Sigmoid colon (tissue), 6 donors: ENCODE measurements at regions not wholly inside any gene's neighbourhood (a gene's known extent, or its start where the extent isn't known, plus 50 kb on each side); places are given as distances from the start of the nearest gene placed in this dataset.

Experiments used
- DNase-seq: peaks from one replicate; pipeline ENCODE4 v3.0.0-alpha.2; 2019
- H3K27ac ChIP-seq, 4 donors: fragments of 200-600 bp; sonication (generic); one replicate each; pipeline ENCODE4 v1.5.1; 2016 to 2019; ENCODE audit warnings: mild to moderate bottlenecking in 1 of 4
- H3K27me3 ChIP-seq, 3 donors: fragments of 200-600 bp; sonication (generic); one replicate each; pipeline ENCODE4 v1.5.1; 2019; ENCODE audit warnings: mild to moderate bottlenecking in 1 of 3
- H3K36me3 ChIP-seq, 4 donors: fragments of 200-600 bp; sonication (generic); one replicate each; pipeline ENCODE4 v1.5.1; 2016 to 2019
- H3K4me1 ChIP-seq, 4 donors: fragments of 200-600 bp; sonication (generic); one replicate each; pipeline ENCODE4 v1.5.1; 2017 to 2019
- H3K4me3 ChIP-seq, 4 donors: fragments of 200-600 bp; sonication (generic); one replicate each; pipeline ENCODE4 v1.5.1; 2017 to 2019; ENCODE audit warnings: mild to moderate bottlenecking in 2 of 4, moderate library complexity in 1 of 4
- H3K9me3 ChIP-seq, 4 donors: fragments of 200-600 bp in 3 of 4; sonication (generic) in 3 of 4; one replicate each; pipeline versions ENCODE4 v1.5.1 to v1.6.1; 2013 to 2019
- CTCF ChIP-seq, 4 experiments: fragments of 450-650 bp in 3 of 4; fragments of 200-600 bp in 1 of 4; IDR thresholded peaks; one replicate each; pipeline ENCODE4 v1.5.1; 2016 to 2019; ENCODE audit warnings: antibody characterized with exemption in 4 of 4, mild to moderate bottlenecking in 3 of 4, moderate library complexity in 2 of 4
- EP300 ChIP-seq, 4 donors: sonication (generic); formaldehyde crosslinking; IDR thresholded peaks; one replicate each; pipeline ENCODE4 v1.6.1; 2017; ENCODE audit warnings: antibody characterized with exemption in 4 of 4
- POLR2A ChIP-seq, 2 donors: fragments of 450-650 bp; IDR thresholded peaks; one replicate each; pipeline ENCODE4 v1.6.1; 2016; ENCODE audit warnings: antibody characterized with exemption in 2 of 2, mild to moderate bottlenecking in 2 of 2, moderate library complexity in 2 of 2
- POLR2AphosphoS5 ChIP-seq, 4 donors: sonication (generic); formaldehyde crosslinking; IDR thresholded peaks; one replicate each; pipeline ENCODE4 v1.6.1; 2017; ENCODE audit warnings: antibody characterized with exemption in 4 of 4
- WGBS, 2 donors: extraction: QIAGEN DNeasy Blood & Tissue Kit; methylation state at CpG; one replicate each; pipeline ENCODE4 v1.1.7; 2013; 5-methylcytosine and 5-hydroxymethylcytosine counted together
- intact Hi-C: fragments of 100-400 bp; cut with DNase I; formaldehyde crosslinking; loops from one replicate; pipeline ENCODE4 v1.15.1; 2023
- donor health status: healthy with polysubstance abuse.
- donor health status: healthy.

GRCh38 chr14:101050901-101051490, 147.5 kb upstream of the RTL1 start:
- 86 to 91% methylated on average over 17 of the region's 17 CpGs for WGBS, 2 donors
- TF ChIP-seq POLR2AphosphoS5 (IDR thresholded peaks at IDR 0.05) (no peak), EP300 (IDR thresholded peaks at IDR 0.05) (no peak), CTCF (IDR thresholded peaks at IDR 0.05) (no peak), POLR2A (IDR thresholded peaks at IDR 0.05) (no peak)
- no peak for DNase-seq
- H3K27me3 ChIP-seq, result no peaks in the 10 kb centered on the region
- intact Hi-C loops, result no loop called here
- no peaks in the 10 kb centered on the region for H3K9me3 ChIP-seq
- no peak overlapping the region for H3K4me3 ChIP-seq
- H3K27ac ChIP-seq, result no peak overlapping the region
- H3K4me1 ChIP-seq, result no peaks in the 10 kb centered on the region
- no peaks in the 10 kb centered on the region for H3K36me3 ChIP-seq

GRCh38 chr14:101054671-101055070, 151.1 kb upstream of the RTL1 start:
- Histone ChIP-seq H3K4me3 (no peak overlapping the region), H3K36me3 (no peaks in the 10 kb centered on the region), H3K27me3 (no peaks in the 10 kb centered on the region), H3K9me3 (no peaks in the 10 kb centered on the region), H3K4me1 (no peaks in the 10 kb centered on the region), H3K27ac (no peak overlapping the region)
- DNase-seq, result no peak
- no peak for TF ChIP-seq CTCF (IDR thresholded peaks at IDR 0.05)
- TF ChIP-seq EP300 (IDR thresholded peaks at IDR 0.05), result no peak
- no peak for TF ChIP-seq POLR2AphosphoS5 (IDR thresholded peaks at IDR 0.05)
- no peak for TF ChIP-seq POLR2A (IDR thresholded peaks at IDR 0.05)
- WGBS, 2 donors, result 75 to 91% methylated on average over 7 of the region's 7 CpGs
- intact Hi-C loops, result no loop called here

- Histone ChIP-seq H3K9me3 (no peaks in the 10 kb centered on the region), H3K27ac (no peak overlapping the region), H3K36me3 (no peaks in the 10 kb centered on the region), H3K27me3 (no peaks in the 10 kb centered on the region), H3K4me3 (no peak overlapping the region), H3K4me1 (no peaks in the 10 kb centered on the region)
- intact Hi-C loops, result no loop called here
- WGBS, 2 donors, result 94% methylated on average over 15 of the region's 15 CpGs
- DNase-seq, result no peak
- no peak for TF ChIP-seq EP300 (IDR thresholded peaks at IDR 0.05)
These were observed 151.7 kb upstream of the RTL1 start for GRCh38 chr14:101055106-101055662.

- 88 to 93% methylated on average over 12 of the region's 12 CpGs for WGBS, 2 donors
- Histone ChIP-seq H3K27ac (no peak overlapping the region), H3K4me3 (no peak overlapping the region), H3K36me3 (no peaks in the 10 kb centered on the region), H3K4me1 (no peaks in the 10 kb centered on the region), H3K9me3 (no peaks in the 10 kb centered on the region), H3K27me3 (no peaks in the 10 kb centered on the region)
- TF ChIP-seq EP300 (IDR thresholded peaks at IDR 0.05) (no peak), POLR2AphosphoS5 (IDR thresholded peaks at IDR 0.05) (no peak), POLR2A (IDR thresholded peaks at IDR 0.05) (no peak), CTCF (IDR thresholded peaks at IDR 0.05) (no peak)
- DNase-seq, result no peak
- intact Hi-C loops, result no loop called here
These were observed 152.4 kb upstream of the RTL1 start for GRCh38 chr14:101055776-101056374.

- intact Hi-C loops, result no loop called here
- no peaks in the 10 kb centered on the region for H3K4me1 ChIP-seq
- peak; percentile 10 for DNase-seq
- no peak overlapping the region for H3K4me3 ChIP-seq
- 69 to 85% methylated on average over 2 of the region's 2 CpGs for WGBS, 2 donors
- H3K27ac ChIP-seq, result no peak overlapping the region
- H3K27me3 ChIP-seq, result no peaks in the 10 kb centered on the region
- H3K9me3 ChIP-seq, result no peaks in the 10 kb centered on the region
- TF ChIP-seq POLR2A (IDR thresholded peaks at IDR 0.05), result no peak
- no peak for TF ChIP-seq POLR2AphosphoS5 (IDR thresholded peaks at IDR 0.05)
- TF ChIP-seq CTCF (IDR thresholded peaks at IDR 0.05), result no peak
- TF ChIP-seq EP300 (IDR thresholded peaks at IDR 0.05), result no peak
- H3K36me3 ChIP-seq, result no peaks in the 10 kb centered on the region
These were observed 152.9 kb upstream of the RTL1 start for GRCh38 chr14:101056446-101056845.
